Astrocyte (in vitro differentiated cells and primary cell): ENCODE measurements at regions not wholly inside any gene's neighbourhood (a gene's known extent, or its start where the extent isn't known, plus 50 kb on each side); places are given as distances from the start of the nearest gene placed in this dataset.

Experiments used
- EZH2 ChIP-seq: IDR thresholded peaks from 2 replicates; pipeline ENCODE4 v1.6.1; 2012; ENCODE audit warnings: mild to moderate bottlenecking, low read length, inconsistent platforms; ENCODE audit not compliant: insufficient read depth
- TF ChIP-seq, protein P1 (sequence below): IDR thresholded peaks from 2 replicates; pipeline ENCODE4 v1.5.1; 2011; ENCODE audit warnings: low read depth, mild to moderate bottlenecking, inconsistent platforms, low read length, moderate library complexity; ENCODE audit not compliant: insufficient read depth

GRCh38 chr3:70874196-70874595 lies 561.8 kb upstream of the MDFIC2 start:
- TF ChIP-seq, protein P1, sequence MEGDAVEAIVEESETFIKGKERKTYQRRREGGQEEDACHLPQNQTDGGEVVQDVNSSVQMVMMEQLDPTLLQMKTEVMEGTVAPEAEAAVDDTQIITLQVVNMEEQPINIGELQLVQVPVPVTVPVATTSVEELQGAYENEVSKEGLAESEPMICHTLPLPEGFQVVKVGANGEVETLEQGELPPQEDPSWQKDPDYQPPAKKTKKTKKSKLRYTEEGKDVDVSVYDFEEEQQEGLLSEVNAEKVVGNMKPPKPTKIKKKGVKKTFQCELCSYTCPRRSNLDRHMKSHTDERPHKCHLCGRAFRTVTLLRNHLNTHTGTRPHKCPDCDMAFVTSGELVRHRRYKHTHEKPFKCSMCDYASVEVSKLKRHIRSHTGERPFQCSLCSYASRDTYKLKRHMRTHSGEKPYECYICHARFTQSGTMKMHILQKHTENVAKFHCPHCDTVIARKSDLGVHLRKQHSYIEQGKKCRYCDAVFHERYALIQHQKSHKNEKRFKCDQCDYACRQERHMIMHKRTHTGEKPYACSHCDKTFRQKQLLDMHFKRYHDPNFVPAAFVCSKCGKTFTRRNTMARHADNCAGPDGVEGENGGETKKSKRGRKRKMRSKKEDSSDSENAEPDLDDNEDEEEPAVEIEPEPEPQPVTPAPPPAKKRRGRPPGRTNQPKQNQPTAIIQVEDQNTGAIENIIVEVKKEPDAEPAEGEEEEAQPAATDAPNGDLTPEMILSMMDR, result no peak
- no peak for TF ChIP-seq EZH2
